Glutamatergic neuron (in vitro differentiated cells): ENCODE measurements at regions not wholly inside any gene's neighbourhood (a gene's known extent, or its start where the extent isn't known, plus 50 kb on each side); places are given as distances from the start of the nearest gene placed in this dataset.

Experiments used
- DNase-seq: peaks from one replicate; pipeline ENCODE4 v3.0.0; 2022
- H3K27ac Mint-ChIP-seq: one replicate; pipeline ENCODE4 v1.8.0; 2020; ENCODE audit warnings: mild to moderate bottlenecking, mixed read lengths, inconsistent platforms; ENCODE audit not compliant: unreplicated experiment
- H3K27me3 Mint-ChIP-seq: one replicate; pipeline ENCODE4 v1.8.0; 2020; ENCODE audit warnings: mild to moderate bottlenecking, moderate library complexity, mixed read lengths, inconsistent platforms; ENCODE audit not compliant: unreplicated experiment
- H3K36me3 Mint-ChIP-seq: one replicate; pipeline ENCODE4 v1.8.0; 2020; ENCODE audit warnings: mild to moderate bottlenecking, mixed read lengths, inconsistent platforms; ENCODE audit not compliant: unreplicated experiment
- H3K4me1 Mint-ChIP-seq: one replicate; pipeline ENCODE4 v1.8.0; 2020; ENCODE audit warnings: mild to moderate bottlenecking, low read depth, mixed read lengths, inconsistent platforms; ENCODE audit not compliant: unreplicated experiment
- H3K4me3 Mint-ChIP-seq: one replicate; pipeline ENCODE4 v1.8.0; 2020; ENCODE audit warnings: mild to moderate bottlenecking, mixed read lengths, inconsistent platforms; ENCODE audit not compliant: unreplicated experiment
- H3K9me3 Mint-ChIP-seq: one replicate; pipeline ENCODE4 v1.8.0; 2020; ENCODE audit warnings: mild to moderate bottlenecking, moderate library complexity, mixed read lengths, inconsistent platforms; ENCODE audit not compliant: unreplicated experiment
- TF ChIP-seq, protein P1 (sequence below): fragments of 200-600 bp; sonication (generic); IDR thresholded peaks from one replicate; pipeline ENCODE4 v1.5.0; 2021; ENCODE audit not compliant: partially characterized antibody, unreplicated experiment

- Mint-ChIP-seq H3K9me3 (peaks cover 31% of the 10 kb centered on the region), H3K36me3 (peaks cover 20% of the 10 kb centered on the region), H3K27ac (no peak overlapping the region), H3K27me3 (peaks cover 10% of the 10 kb centered on the region), H3K4me3 (no peak overlapping the region), H3K4me1 (no peaks in the 10 kb centered on the region)
- DNase-seq = no peak
- TF ChIP-seq, protein P1, sequence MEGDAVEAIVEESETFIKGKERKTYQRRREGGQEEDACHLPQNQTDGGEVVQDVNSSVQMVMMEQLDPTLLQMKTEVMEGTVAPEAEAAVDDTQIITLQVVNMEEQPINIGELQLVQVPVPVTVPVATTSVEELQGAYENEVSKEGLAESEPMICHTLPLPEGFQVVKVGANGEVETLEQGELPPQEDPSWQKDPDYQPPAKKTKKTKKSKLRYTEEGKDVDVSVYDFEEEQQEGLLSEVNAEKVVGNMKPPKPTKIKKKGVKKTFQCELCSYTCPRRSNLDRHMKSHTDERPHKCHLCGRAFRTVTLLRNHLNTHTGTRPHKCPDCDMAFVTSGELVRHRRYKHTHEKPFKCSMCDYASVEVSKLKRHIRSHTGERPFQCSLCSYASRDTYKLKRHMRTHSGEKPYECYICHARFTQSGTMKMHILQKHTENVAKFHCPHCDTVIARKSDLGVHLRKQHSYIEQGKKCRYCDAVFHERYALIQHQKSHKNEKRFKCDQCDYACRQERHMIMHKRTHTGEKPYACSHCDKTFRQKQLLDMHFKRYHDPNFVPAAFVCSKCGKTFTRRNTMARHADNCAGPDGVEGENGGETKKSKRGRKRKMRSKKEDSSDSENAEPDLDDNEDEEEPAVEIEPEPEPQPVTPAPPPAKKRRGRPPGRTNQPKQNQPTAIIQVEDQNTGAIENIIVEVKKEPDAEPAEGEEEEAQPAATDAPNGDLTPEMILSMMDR = no peak
These were observed 139.7 kb downstream of the BRD1 start for GRCh38 chr22:49687786-49688515.

DNA sequence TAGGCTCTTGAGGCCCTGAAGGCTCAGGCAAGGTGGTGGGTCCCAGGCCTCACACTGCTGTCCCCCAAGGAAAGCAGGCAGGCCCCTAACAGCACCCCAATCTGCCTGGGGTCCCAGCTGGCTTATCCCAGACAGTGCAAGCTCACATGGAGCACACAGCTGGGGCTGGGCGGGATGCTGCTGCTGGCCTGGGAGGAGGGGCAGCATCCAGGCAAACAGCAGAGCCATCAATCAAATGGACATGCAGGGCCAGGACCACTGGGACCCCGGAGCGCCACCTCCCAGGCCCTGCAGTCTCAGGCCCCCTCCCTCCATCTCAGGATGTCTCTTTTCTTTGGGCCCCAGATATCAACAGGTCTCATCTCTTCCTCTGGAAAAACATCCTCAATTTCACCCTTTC, 140.3 kb downstream of the BRD1 start:
- H3K36me3 Mint-ChIP-seq = peaks cover 19% of the 10 kb centered on the region
- H3K27me3 Mint-ChIP-seq = peaks cover 10% of the 10 kb centered on the region
- peaks cover 29% of the 10 kb centered on the region for H3K9me3 Mint-ChIP-seq
- H3K27ac Mint-ChIP-seq = no peak overlapping the region
- no peak overlapping the region for H3K4me3 Mint-ChIP-seq
- TF ChIP-seq, protein P1 = no peak
- no peak for DNase-seq
- H3K4me1 Mint-ChIP-seq = no peaks in the 10 kb centered on the region

DNA sequence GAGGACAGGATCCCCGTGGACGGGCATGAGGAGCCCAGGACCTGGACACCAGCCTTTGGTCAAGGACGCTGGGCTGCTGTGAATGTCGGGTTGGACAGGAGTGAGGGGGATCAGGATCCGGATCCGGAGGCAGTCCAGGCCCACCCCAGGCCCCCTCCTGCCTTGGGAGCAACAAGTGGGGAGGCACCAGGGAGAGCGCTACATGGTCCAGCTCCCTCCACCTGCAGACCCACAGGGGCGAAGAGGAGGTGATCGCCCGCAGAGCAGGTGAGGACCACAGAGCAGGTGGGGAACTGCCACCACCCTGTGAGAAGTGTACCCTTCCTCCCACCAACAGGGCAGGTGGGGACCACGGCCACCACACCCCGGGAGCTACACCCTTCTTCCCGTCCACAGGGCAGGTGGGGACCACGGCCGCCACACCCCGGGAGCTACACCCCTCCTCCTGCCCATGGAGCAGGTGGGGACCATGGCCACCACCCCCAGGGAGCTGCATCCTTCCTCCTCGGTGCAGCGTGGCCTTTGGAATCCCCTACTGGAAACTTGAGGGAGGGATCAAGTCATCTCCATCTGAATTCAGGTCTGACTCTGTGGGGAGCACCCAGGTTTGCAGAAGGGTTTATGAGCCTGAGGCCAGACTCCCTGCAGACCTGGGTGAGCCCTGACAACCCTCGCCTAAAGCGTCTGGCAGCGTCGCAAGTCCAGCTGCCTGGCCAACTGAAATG, 141.0 kb downstream of the BRD1 start:
- Mint-ChIP-seq H3K27ac (no peak overlapping the region), H3K9me3 (peaks cover 27% of the 10 kb centered on the region), H3K4me1 (no peaks in the 10 kb centered on the region), H3K27me3 (peaks cover 9% of the 10 kb centered on the region), H3K4me3 (no peak overlapping the region), H3K36me3 (peaks cover 12% of the 10 kb centered on the region)
- no peak for DNase-seq
- TF ChIP-seq, protein P1 = no peak

GRCh38 chr22:49685686-49686085, 142.0 kb downstream of the BRD1 start:
- H3K9me3 Mint-ChIP-seq = peaks cover 21% of the 10 kb centered on the region
- peaks cover 5% of the 10 kb centered on the region for H3K36me3 Mint-ChIP-seq
- no peak overlapping the region for H3K4me3 Mint-ChIP-seq
- peaks cover 9% of the 10 kb centered on the region for H3K27me3 Mint-ChIP-seq
- no peak overlapping the region for H3K27ac Mint-ChIP-seq
- DNase-seq = no peak
- TF ChIP-seq, protein P1 = no peak
- H3K4me1 Mint-ChIP-seq = no peaks in the 10 kb centered on the region

DNA sequence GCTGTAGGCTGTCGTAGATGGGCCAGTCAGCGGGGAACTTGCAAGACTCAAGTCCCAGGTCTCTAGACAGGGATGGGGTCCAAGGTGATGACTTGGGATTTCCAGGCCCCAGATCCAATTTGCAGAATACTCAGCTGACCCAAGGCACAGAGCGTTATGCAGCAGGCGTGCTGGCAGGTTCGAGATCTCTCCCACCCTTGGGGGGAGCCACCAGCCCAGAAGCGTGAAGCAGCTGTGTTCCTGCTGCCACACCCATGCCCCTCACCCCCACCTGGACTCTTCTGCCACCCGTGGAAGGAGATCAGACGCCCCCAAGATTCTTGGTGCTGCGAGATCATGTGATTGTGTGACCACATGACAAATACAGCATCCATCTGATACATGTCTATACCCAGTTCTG, 142.6 kb downstream of the BRD1 start:
- no peak overlapping the region for H3K27ac Mint-ChIP-seq
- peaks cover 15% of the 10 kb centered on the region for H3K9me3 Mint-ChIP-seq
- H3K36me3 Mint-ChIP-seq = no peaks in the 10 kb centered on the region
- H3K4me1 Mint-ChIP-seq = no peaks in the 10 kb centered on the region
- TF ChIP-seq, protein P1 = no peak
- H3K27me3 Mint-ChIP-seq = peaks cover 6% of the 10 kb centered on the region
- no peak for DNase-seq
- H3K4me3 Mint-ChIP-seq = no peak overlapping the region
